ENCODE measurements at regions not wholly inside any gene's neighbourhood (a gene's known extent, or its start where the extent isn't known, plus 50 kb on each side); places are given as distances from the start of the nearest gene placed in this dataset.
A peak's percentile ranks its signal among the peaks of the same experiment; 100 is the strongest.

DNA sequence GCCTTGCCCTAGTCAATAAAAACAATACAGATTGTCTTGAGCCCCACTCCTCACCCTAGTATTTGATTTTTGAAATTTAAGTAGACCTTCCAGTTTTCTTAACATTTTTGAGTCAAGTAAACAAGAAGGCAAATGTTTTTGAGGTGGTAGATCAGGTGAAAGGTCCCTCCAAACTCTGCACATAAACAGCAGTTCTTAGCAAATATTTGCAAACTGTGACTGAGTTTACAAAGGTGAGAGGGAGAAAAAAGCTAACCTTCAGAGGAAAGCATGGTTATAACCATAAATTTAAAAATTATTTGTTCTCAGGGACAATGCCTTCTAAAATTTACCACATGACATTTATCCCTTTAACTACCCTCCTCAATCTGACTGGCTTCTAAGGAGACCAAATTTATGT lies 84.6 kb upstream of the PCDH17 start:
- Histone ChIP-seq H3K36me3 (ENCODE audit: control insufficient read depth, insufficient read depth, low read length) (no peaks in the 10 kb centered on the region), H3K4me3 (ENCODE audit: low read length) (no peak overlapping the region), H3K27ac (ENCODE audit: low read length) (no peak overlapping the region), H3K27me3 (ENCODE audit: control insufficient read depth, insufficient read depth, low read length) (no peaks in the 10 kb centered on the region), H3K9me3 (ENCODE audit: control insufficient read depth, low read depth, low read length) (no peaks in the 10 kb centered on the region), H3K4me1 (ENCODE audit: control insufficient read depth, insufficient read depth, low read length) (no peaks in the 10 kb centered on the region)
- DNase-seq: no peak

DNA sequence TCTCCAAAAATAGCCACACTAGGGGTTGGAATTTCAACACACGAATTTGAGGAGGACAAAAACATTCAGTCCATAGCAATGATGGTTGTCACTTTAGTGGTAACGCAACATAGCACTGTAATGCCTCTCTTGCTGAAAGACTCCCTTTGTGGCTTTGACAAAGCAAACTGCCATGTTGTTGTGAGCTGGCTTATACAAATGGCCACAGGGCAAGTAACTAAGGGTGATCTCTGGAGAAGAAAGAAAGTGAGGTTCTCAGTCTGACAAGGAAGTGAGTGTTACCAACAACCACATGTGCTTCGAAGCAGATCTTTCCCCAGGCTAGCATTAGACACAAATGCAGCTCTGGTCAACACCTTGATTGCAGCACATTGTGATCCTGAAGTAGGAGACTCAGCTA lies 79.1 kb upstream of the PCDH17 start:
- Histone ChIP-seq H3K36me3 (ENCODE audit: control insufficient read depth, insufficient read depth, low read length) (no peaks in the 10 kb centered on the region), H3K4me1 (ENCODE audit: control insufficient read depth, insufficient read depth, low read length) (no peaks in the 10 kb centered on the region), H3K4me3 (ENCODE audit: low read length) (no peak overlapping the region), H3K27ac (ENCODE audit: low read length) (no peak overlapping the region), H3K27me3 (ENCODE audit: control insufficient read depth, insufficient read depth, low read length) (no peaks in the 10 kb centered on the region), H3K9me3 (ENCODE audit: control insufficient read depth, low read depth, low read length) (no peaks in the 10 kb centered on the region)
- WGBS (ENCODE audit: insufficient coverage, low lambda C conversion rate): no CpG with 5 or more reads among the region's 3 CpGs
- DNase-seq: no peak

DNA sequence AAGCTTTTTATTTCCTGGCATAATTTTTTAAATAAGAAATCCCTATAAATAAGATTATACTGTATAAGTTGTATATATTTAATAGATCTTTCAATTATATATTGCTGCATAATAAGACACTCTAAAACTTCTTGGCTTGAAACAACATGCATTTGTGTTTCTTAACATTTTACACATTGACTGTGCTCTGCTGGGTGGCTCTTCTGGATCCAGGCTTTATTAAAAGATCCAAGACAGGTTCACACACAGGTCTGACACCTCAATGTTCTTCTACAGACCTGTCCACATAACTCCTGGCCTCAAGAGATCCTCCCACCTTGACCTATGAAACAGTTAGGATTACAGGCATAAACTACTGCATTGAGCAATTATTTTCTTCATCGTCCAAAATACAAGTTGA lies 77.6 kb upstream of the PCDH17 start:
- H3K4me3 ChIP-seq (ENCODE audit: low read length): no peak overlapping the region
- WGBS (ENCODE audit: insufficient coverage, low lambda C conversion rate): 100% methylated on average over 1 of the region's 1 CpG
- H3K27me3 ChIP-seq (ENCODE audit: control insufficient read depth, insufficient read depth, low read length): no peaks in the 10 kb centered on the region
- no peaks in the 10 kb centered on the region for H3K36me3 ChIP-seq (ENCODE audit: control insufficient read depth, insufficient read depth, low read length)
- H3K4me1 ChIP-seq (ENCODE audit: control insufficient read depth, insufficient read depth, low read length): no peaks in the 10 kb centered on the region
- no peak for DNase-seq
- no peak overlapping the region for H3K27ac ChIP-seq (ENCODE audit: low read length)
- H3K9me3 ChIP-seq (ENCODE audit: control insufficient read depth, low read depth, low read length): no peaks in the 10 kb centered on the region

DNA sequence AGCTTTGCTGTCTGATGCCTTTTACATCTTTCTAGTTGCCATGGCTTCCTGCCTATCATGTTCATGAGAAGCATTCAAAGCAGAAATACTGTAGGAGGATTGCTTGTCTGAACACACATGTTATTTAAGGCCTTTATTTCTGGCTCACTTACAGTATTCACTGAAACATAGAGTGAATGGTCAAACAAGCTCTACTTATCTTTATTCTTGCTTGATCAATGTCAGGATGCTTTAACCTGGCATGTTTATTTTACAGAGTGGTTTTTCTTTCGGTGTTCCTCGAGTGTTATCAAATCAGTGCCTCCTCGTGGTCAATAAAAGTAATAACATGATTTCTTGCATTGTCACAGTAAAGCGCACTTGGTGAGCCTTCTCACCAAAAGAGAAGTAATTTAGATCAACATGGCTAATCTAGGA lies 73.5 kb upstream of the PCDH17 start:
- 15% methylated on average over 2 of the region's 4 CpGs for WGBS (ENCODE audit: insufficient coverage, low lambda C conversion rate)
- no peaks in the 10 kb centered on the region for H3K9me3 ChIP-seq (ENCODE audit: control insufficient read depth, low read depth, low read length)
- peak in 1 of 2 donors; percentile 6 for DNase-seq
- no peaks in the 10 kb centered on the region for H3K36me3 ChIP-seq (ENCODE audit: control insufficient read depth, insufficient read depth, low read length)
- no peak overlapping the region for H3K27ac ChIP-seq (ENCODE audit: low read length)
- H3K4me1 ChIP-seq (ENCODE audit: control insufficient read depth, insufficient read depth, low read length): no peaks in the 10 kb centered on the region
- no peak overlapping the region for H3K4me3 ChIP-seq (ENCODE audit: low read length)
- no peaks in the 10 kb centered on the region for H3K27me3 ChIP-seq (ENCODE audit: control insufficient read depth, insufficient read depth, low read length)

DNA sequence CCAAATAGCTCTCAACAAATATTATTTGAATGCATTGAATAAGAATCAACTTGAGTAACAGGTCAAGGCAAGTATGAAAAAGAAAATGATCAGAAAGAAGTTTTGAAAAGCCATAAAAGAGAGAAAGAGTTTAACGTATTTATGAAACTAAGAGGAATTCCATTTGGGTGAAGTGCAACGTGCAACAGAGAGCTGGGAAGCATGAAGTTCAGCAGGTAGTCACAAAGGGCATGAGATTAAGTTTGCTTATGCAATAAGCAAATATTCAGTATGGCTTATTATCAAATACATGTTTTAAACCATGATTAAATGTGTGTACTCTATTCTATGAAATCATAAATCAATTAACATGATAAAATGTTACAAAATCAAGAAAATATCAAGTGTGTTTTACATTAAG lies 62.7 kb upstream of the PCDH17 start:
- Histone ChIP-seq H3K36me3 (ENCODE audit: control insufficient read depth, insufficient read depth, low read length) (no peaks in the 10 kb centered on the region), H3K27ac (ENCODE audit: low read length) (no peak overlapping the region), H3K9me3 (ENCODE audit: control insufficient read depth, low read depth, low read length) (no peaks in the 10 kb centered on the region), H3K27me3 (ENCODE audit: control insufficient read depth, insufficient read depth, low read length) (no peaks in the 10 kb centered on the region), H3K4me3 (ENCODE audit: low read length) (no peak overlapping the region), H3K4me1 (ENCODE audit: control insufficient read depth, insufficient read depth, low read length) (no peaks in the 10 kb centered on the region)
- no peak for DNase-seq
- WGBS (ENCODE audit: insufficient coverage, low lambda C conversion rate): 67% methylated on average over 2 of the region's 2 CpGs

DNA sequence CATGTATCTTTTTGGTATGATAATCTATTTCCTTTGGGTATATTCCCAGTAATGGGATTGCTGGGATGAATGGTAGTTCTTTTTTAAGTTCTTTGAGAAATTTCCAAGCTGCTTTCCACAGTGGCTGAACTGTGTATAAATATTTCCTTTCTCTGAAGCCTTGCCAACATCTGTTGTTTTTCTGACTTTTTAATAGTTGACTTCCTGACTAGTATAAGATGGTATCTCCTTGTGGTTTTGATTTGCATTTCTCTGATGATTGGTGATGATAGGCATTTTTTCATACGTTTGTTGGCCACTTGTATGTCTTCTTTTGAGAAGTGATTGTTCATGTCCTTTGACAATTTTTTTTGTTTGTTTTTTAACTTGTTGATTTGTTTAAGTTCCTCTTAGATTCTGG lies 61.6 kb upstream of the PCDH17 start:
- 100% methylated on average over 1 of the region's 1 CpG for WGBS (ENCODE audit: insufficient coverage, low lambda C conversion rate)
- no peak overlapping the region for H3K27ac ChIP-seq (ENCODE audit: low read length)
- no peaks in the 10 kb centered on the region for H3K9me3 ChIP-seq (ENCODE audit: control insufficient read depth, low read depth, low read length)
- H3K36me3 ChIP-seq (ENCODE audit: control insufficient read depth, insufficient read depth, low read length): no peaks in the 10 kb centered on the region
- no peak for DNase-seq
- H3K27me3 ChIP-seq (ENCODE audit: control insufficient read depth, insufficient read depth, low read length): no peaks in the 10 kb centered on the region
- no peak overlapping the region for H3K4me3 ChIP-seq (ENCODE audit: low read length)
- H3K4me1 ChIP-seq (ENCODE audit: control insufficient read depth, insufficient read depth, low read length): no peaks in the 10 kb centered on the region
